T1000 (cell line): ENCODE measurements at regions not wholly inside any gene's neighbourhood (a gene's known extent, or its start where the extent isn't known, plus 50 kb on each side); places are given as distances from the start of the nearest gene placed in this dataset.

ENCODE experiments used
- DNase-seq: peaks from one replicate; lab custom pipeline; 2025; ENCODE audit warnings: mixed read lengths; lab: John Stamatoyannopoulos, UW

GRCh38 chr10:78742730-78743615, 325.8 kb upstream of the ZMIZ1 start:
- no peak for DNase-seq

- DNase-seq, result no peak
These were observed 324.7 kb upstream of the ZMIZ1 start for GRCh38 chr10:78744056-78744455.

GRCh38 chr10:78744491-78745090, 324.2 kb upstream of the ZMIZ1 start:
- DNase-seq, result no peak

- DNase-seq, result no peak
These were observed 323.3 kb upstream of the ZMIZ1 start for GRCh38 chr10:78745441-78745840.

- no peak for DNase-seq
These were observed 322.5 kb upstream of the ZMIZ1 start for GRCh38 chr10:78746155-78746763.

GRCh38 chr10:78747401-78748234, 321.1 kb upstream of the ZMIZ1 start:
- no peak for DNase-seq

GRCh38 chr10:78748235-78748533, 320.6 kb upstream of the ZMIZ1 start:
- no peak for DNase-seq

- no peak for DNase-seq
These were observed 319.6 kb upstream of the ZMIZ1 start for GRCh38 chr10:78749200-78749599.

- DNase-seq, result no peak
These were observed 318.9 kb upstream of the ZMIZ1 start for GRCh38 chr10:78749898-78750297.

GRCh38 chr10:78750418-78750817, 318.3 kb upstream of the ZMIZ1 start:
- no peak for DNase-seq

GRCh38 chr10:78751716-78752115, 317.1 kb upstream of the ZMIZ1 start:
- no peak for DNase-seq

- DNase-seq, result no peak
These were observed 316.5 kb upstream of the ZMIZ1 start for GRCh38 chr10:78752221-78752620.

GRCh38 chr10:78752708-78753107, 316.1 kb upstream of the ZMIZ1 start:
- no peak for DNase-seq

GRCh38 chr10:78754269-78755062, 314.3 kb upstream of the ZMIZ1 start:
- DNase-seq, result no peak

- DNase-seq, result no peak
These were observed 313.6 kb upstream of the ZMIZ1 start for GRCh38 chr10:78755063-78755701.

- DNase-seq, result no peak
These were observed 312.8 kb upstream of the ZMIZ1 start for GRCh38 chr10:78755877-78756455.

- peak; percentile 73 for DNase-seq
These were observed 312.0 kb upstream of the ZMIZ1 start for GRCh38 chr10:78756604-78757343.

- peak; percentile 34 for DNase-seq
These were observed 311.3 kb upstream of the ZMIZ1 start for GRCh38 chr10:78757344-78757925.

- DNase-seq, result no peak
These were observed 310.6 kb upstream of the ZMIZ1 start for GRCh38 chr10:78758176-78758575.
